GM12892 (cell line): ENCODE measurements at regions not wholly inside any gene's neighbourhood (a gene's known extent, or its start where the extent isn't known, plus 50 kb on each side); places are given as distances from the start of the nearest gene placed in this dataset.

ENCODE experiments used
- POLR2A ChIP-seq: IDR thresholded peaks from 2 replicates; pipeline ENCODE4 v1.6.1; 2011; ENCODE audit warnings: low read depth, low read length, control low read depth
- POLR2AphosphoS5 ChIP-seq: IDR thresholded peaks from 2 replicates; pipeline ENCODE4 v1.6.1; 2011; ENCODE audit warnings: low read depth, low read length, control low read depth
- TAF1 ChIP-seq: IDR thresholded peaks from 2 replicates; pipeline ENCODE4 v1.6.1; 2011; ENCODE audit warnings: low read depth, mild to moderate bottlenecking, control low read depth, low read length, borderline replicate concordance

GRCh38 chr6:14721103-14721758 is 524.6 kb upstream of the JARID2 start:
- no peak for TF ChIP-seq POLR2AphosphoS5
- TF ChIP-seq POLR2A, result no peak
- no peak for TF ChIP-seq TAF1
